Lower leg skin (tissue), 3 donors: ENCODE measurements at regions not wholly inside any gene's neighbourhood (a gene's known extent, or its start where the extent isn't known, plus 50 kb on each side); places are given as distances from the start of the nearest gene placed in this dataset.

Experiments used
- POLR2A ChIP-seq, 2 donors: fragments of 450-650 bp; IDR thresholded peaks; one replicate each; pipeline ENCODE4 v1.6.1; 2016 to 2017; ENCODE audit warnings: antibody characterized with exemption in 2 of 2, mild to moderate bottlenecking in 1 of 2, moderate library complexity in 1 of 2
- TF ChIP-seq, protein P1 (sequence below), 3 donors: fragments of 450-650 bp; IDR thresholded peaks; one replicate each; pipeline ENCODE4 v1.5.1; 2016; ENCODE audit warnings: antibody characterized with exemption in 3 of 3, mild to moderate bottlenecking in 3 of 3, moderate library complexity in 2 of 3

DNA sequence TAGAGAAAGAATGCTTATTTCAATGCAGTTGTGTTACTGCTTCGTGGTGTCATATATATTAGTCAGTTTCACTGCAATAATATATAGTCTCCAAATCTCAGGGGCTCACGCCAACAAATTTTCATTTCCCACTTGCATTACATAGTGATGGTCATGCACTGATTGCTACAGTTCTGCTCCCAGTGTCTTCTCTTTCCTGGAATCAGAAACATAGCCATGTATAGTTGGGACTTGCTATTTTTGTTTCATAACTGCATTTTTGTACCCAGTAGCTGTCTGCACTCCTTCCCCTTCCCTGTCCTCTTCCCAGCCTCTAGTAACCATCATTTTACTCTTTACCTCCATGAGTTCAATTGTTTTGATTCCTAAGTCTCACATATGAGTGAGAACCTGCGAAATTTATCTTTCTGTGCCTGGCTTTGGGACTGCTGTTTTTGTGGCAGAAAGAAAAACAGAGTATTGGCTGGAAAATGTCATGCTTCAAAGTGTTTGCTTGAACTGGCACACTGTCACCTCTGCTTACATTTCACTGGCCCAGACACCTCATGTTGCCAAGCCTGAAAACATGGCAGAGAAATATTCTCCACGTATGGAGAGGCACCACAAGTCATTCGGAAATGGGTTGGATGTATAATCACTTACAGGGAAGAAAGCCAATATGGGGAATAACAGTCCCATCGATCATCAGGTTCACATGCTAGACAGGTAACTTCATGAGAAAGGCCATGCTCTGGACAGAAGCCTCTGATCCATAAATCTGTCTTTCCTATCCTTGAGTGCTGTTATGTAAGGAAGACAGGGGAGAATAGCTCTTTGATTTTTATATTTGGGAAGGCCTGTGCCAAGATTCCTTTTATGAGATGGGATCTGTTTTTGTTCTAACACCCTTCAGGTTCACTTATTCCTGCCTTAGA, 60.4 kb upstream of the BACH1 start:
- TF ChIP-seq, protein P1, sequence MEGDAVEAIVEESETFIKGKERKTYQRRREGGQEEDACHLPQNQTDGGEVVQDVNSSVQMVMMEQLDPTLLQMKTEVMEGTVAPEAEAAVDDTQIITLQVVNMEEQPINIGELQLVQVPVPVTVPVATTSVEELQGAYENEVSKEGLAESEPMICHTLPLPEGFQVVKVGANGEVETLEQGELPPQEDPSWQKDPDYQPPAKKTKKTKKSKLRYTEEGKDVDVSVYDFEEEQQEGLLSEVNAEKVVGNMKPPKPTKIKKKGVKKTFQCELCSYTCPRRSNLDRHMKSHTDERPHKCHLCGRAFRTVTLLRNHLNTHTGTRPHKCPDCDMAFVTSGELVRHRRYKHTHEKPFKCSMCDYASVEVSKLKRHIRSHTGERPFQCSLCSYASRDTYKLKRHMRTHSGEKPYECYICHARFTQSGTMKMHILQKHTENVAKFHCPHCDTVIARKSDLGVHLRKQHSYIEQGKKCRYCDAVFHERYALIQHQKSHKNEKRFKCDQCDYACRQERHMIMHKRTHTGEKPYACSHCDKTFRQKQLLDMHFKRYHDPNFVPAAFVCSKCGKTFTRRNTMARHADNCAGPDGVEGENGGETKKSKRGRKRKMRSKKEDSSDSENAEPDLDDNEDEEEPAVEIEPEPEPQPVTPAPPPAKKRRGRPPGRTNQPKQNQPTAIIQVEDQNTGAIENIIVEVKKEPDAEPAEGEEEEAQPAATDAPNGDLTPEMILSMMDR (IDR thresholded peaks at IDR 0.05): no peak
- no peak for TF ChIP-seq POLR2A (IDR thresholded peaks at IDR 0.05)
